ENCODE measurements at regions not wholly inside any gene's neighbourhood (a gene's known extent, or its start where the extent isn't known, plus 50 kb on each side); places are given as distances from the start of the nearest gene placed in this dataset.
"Not testable (repeated sequence)": the region's sequence is repeated elsewhere in the genome, so short reads cannot be mapped to it uniquely, and the experiment has no call there.

- no peak for DNase-seq (ENCODE audit: low read depth, low spot score)
- ChIA-PET CTCF (interaction anchor here (1.2 to 1.3 kb wide), 2 partner anchors 19 to 36 kb away, joined by 3 read pairs; no protein-coding TSS in a partner anchor), POLR2A (no interaction called here)
- no peak overlapping the region for H3K4me3 ChIP-seq (ENCODE audit: low read depth, low read length)
- no peak for TF ChIP-seq CTCF (IDR thresholded peaks at IDR 0.05; ENCODE audit: insufficient read depth, low read length, missing control alignments)
Measured at GRCh38 chr1:183753464-183753891, 51.4 kb upstream of the RGL1 start.

- CTCF ChIA-PET = no interaction called here
- no peak for DNase-seq (ENCODE audit: low read depth, low spot score)
- H3K4me3 ChIP-seq (ENCODE audit: low read depth, low read length) = no peak overlapping the region
- POLR2A ChIA-PET = no interaction called here
- no peak for TF ChIP-seq CTCF (IDR thresholded peaks at IDR 0.05; ENCODE audit: insufficient read depth, low read length, missing control alignments)
Measured at GRCh38 chr1:183744132-183744913, 60.6 kb upstream of the RGL1 start.

DNA sequence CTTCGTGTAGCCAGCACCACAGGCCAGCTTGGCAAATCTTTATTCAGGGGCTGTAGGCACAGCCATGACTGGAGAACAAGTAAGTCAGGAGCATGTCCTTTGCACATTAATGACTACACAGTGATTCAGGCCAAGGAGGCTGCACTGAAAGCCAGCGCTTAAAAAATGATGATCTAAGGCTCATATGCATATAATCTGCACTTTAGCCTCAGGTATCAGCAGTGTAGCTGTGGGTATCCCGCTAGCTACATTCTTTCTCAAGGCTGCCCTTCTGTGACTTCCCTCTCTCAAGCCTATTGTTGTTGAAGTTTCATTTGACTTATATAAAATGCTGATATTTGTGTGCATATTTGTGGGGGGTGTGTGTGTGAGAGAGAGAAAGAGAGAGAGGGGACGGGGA lies 62.6 kb upstream of the RGL1 start:
- TF ChIP-seq CTCF (IDR thresholded peaks at IDR 0.05; ENCODE audit: insufficient read depth, low read length, missing control alignments) = no peak
- no peak overlapping the region for H3K4me3 ChIP-seq (ENCODE audit: low read depth, low read length)
- ChIA-PET CTCF (interaction anchor here (0.7 to 1.5 kb wide), 2 partner anchors 9 to 41 kb away, joined by 3 to 4 read pairs; no protein-coding TSS in a partner anchor), POLR2A (no interaction called here)
- no peak for DNase-seq (ENCODE audit: low read depth, low spot score)

DNA sequence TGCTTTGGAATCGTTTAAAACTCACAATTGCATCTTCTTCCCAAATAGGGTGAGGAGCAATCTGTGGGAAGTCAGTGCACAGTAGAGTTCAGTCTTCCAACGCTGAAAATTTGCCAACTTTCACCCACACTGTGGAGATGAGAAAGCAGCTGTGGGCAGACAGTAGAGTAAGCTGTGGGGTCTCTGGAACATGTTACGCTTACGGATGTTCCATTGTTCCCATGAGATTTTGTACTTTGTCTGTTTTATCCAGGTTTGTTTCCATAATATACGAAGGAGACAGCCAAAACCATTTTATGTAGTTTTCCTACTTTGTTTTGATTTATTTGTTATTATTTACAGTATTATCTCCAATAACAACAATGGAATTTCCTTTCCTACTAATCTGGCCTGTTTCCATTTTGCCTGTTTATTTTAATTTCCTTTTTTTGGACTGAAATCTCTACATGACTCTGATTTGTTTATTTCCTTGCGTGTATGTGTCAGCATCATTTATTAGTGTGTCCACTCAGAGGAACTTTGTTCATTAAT lies 65.1 kb upstream of the RGL1 start:
- no peak for DNase-seq (ENCODE audit: low read depth, low spot score)
- H3K4me3 ChIP-seq (ENCODE audit: low read depth, low read length) = no peak overlapping the region
- no peak for TF ChIP-seq CTCF (IDR thresholded peaks at IDR 0.05; ENCODE audit: insufficient read depth, low read length, missing control alignments)
- CTCF ChIA-PET = no interaction called here
- POLR2A ChIA-PET = no interaction called here

GRCh38 chr1:183739082-183739481 lies 65.8 kb upstream of the RGL1 start:
- ChIA-PET CTCF (no interaction called here), POLR2A (no interaction called here)
- H3K4me3 ChIP-seq (ENCODE audit: low read depth, low read length) = no peak overlapping the region
- DNase-seq (ENCODE audit: low read depth, low spot score) = no peak
- no peak for TF ChIP-seq CTCF (IDR thresholded peaks at IDR 0.05; ENCODE audit: insufficient read depth, low read length, missing control alignments)

DNA sequence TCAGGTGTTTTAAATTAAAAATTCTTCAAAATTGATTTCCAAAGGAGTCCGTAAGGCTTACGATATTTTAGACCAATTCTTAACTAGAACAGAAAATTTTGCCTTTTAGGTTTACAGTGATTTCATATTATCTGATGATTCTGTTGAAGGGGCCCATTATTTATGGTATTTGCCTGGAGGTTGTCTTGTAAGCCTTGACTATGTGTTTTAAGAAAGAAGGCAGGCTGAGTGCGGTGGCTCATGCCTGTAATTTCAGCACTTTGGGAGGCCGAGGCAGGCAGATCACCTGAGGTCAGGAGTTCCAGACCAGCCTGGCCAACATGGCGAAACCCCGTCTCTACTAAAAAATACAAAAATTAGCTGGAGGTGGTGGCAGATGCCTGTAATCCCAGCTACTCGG lies 67.0 kb upstream of the RGL1 start:
- POLR2A ChIA-PET; H3K4me3 ChIP-seq (ENCODE audit: low read depth, low read length); CTCF ChIA-PET; DNase-seq (ENCODE audit: low read depth, low spot score): not testable (repeated sequence)

- TF ChIP-seq CTCF (IDR thresholded peaks at IDR 0.05; ENCODE audit: insufficient read depth, low read length, missing control alignments) = no peak
- ChIA-PET POLR2A (no interaction called here), CTCF (no interaction called here)
- no peak for DNase-seq (ENCODE audit: low read depth, low spot score)
- H3K4me3 ChIP-seq (ENCODE audit: low read depth, low read length) = no peak overlapping the region
Measured at GRCh38 chr1:183736343-183736742, 68.6 kb upstream of the RGL1 start.

Measured in AG04449 (cell line).